Uterus (tissue), 3 donors: ENCODE measurements at regions not wholly inside any gene's neighbourhood (a gene's known extent, or its start where the extent isn't known, plus 50 kb on each side); places are given as distances from the start of the nearest gene placed in this dataset.
"Not testable (repeated sequence)": the region's sequence is repeated elsewhere in the genome, so short reads cannot be mapped to it uniquely, and the experiment has no call there.

ENCODE experiments used
- DNase-seq, 2 donors: peaks; one replicate each; pipeline ENCODE4 v3.0.0-alpha.2; 2019 to 2020
- H3K27ac ChIP-seq, 2 donors: fragments of 200-600 bp; sonication (generic); 1 replicate in 1 of 2; 2 replicates in 1 of 2; pipeline ENCODE4 v1.5.1; 2016 to 2018
- H3K27me3 ChIP-seq, 2 donors: fragments of 200-600 bp; sonication (generic); one replicate each; pipeline ENCODE4 v1.5.1; 2018 to 2019; ENCODE audit warnings: control low read depth in 1 of 2
- H3K36me3 ChIP-seq, 2 donors: fragments of 200-600 bp; sonication (generic); one replicate each; pipeline ENCODE4 v1.5.1; 2019; ENCODE audit warnings: control low read depth in 1 of 2
- H3K4me1 ChIP-seq, 2 donors: fragments of 200-600 bp; sonication (generic); one replicate each; pipeline ENCODE4 v1.5.1; 2018 to 2019; ENCODE audit warnings: control low read depth in 1 of 2
- H3K4me3 ChIP-seq, 2 donors: fragments of 200-600 bp; sonication (generic); 1 replicate in 1 of 2; 2 replicates in 1 of 2; pipeline ENCODE4 v1.5.1; 2018 to 2019; ENCODE audit warnings: mild to moderate bottlenecking in 1 of 2
- H3K9me3 ChIP-seq, 2 donors: fragments of 200-600 bp; sonication (generic); one replicate each; pipeline ENCODE4 v1.5.1; 2019; ENCODE audit warnings: control low read depth in 1 of 2
- CTCF ChIP-seq, 4 experiments: fragments of 200-600 bp in 2 of 4; fragments of 450-650 bp in 2 of 4; sonication (generic) in 2 of 4; IDR thresholded peaks; one replicate each; pipeline ENCODE4 v1.5.1; 2016 to 2019; ENCODE audit warnings: antibody characterized with exemption in 4 of 4, mild to moderate bottlenecking in 2 of 4, moderate library complexity in 1 of 4
- POLR2A ChIP-seq, 2 donors: fragments of 450-650 bp; IDR thresholded peaks; one replicate each; pipeline ENCODE4 v1.6.1; 2016; ENCODE audit warnings: antibody characterized with exemption in 2 of 2, mild to moderate bottlenecking in 1 of 2, moderate library complexity in 1 of 2
- intact Hi-C: fragments of 100-400 bp; cut with DNase I; formaldehyde crosslinking; loops from one replicate; pipeline ENCODE4 v1.15.1; 2023; ENCODE audit warnings: low total_unique reads
- donor health status: DM: yes; HTN: yes; CAD: no.

- no peaks in the 10 kb centered on the region for H3K4me1 ChIP-seq
- no peak overlapping the region for H3K4me3 ChIP-seq
- intact Hi-C loops: no loop called here
- H3K36me3 ChIP-seq: no peaks in the 10 kb centered on the region
- H3K27me3 ChIP-seq: no peaks in the 10 kb centered on the region
- H3K9me3 ChIP-seq: no peaks in the 10 kb centered on the region
- H3K27ac ChIP-seq: no peak overlapping the region
- TF ChIP-seq CTCF (IDR thresholded peaks at IDR 0.05) (no peak), POLR2A (IDR thresholded peaks at IDR 0.05) (no peak)
- DNase-seq: no peak
Measured at GRCh38 chr12:83256562-83256961, 569.9 kb downstream of the TMTC2 start.

GRCh38 chr12:83250866-83251265, 564.2 kb downstream of the TMTC2 start:
- Histone ChIP-seq H3K4me1 (no peaks in the 10 kb centered on the region), H3K27ac (no peak overlapping the region), H3K36me3 (no peaks in the 10 kb centered on the region), H3K27me3 (no peaks in the 10 kb centered on the region), H3K9me3 (no peaks in the 10 kb centered on the region), H3K4me3 (no peak overlapping the region)
- no peak for TF ChIP-seq POLR2A (IDR thresholded peaks at IDR 0.05)
- no peak for TF ChIP-seq CTCF (IDR thresholded peaks at IDR 0.05)
- intact Hi-C loops: no loop called here
- no peak for DNase-seq

- TF ChIP-seq CTCF (IDR thresholded peaks at IDR 0.05) (no peak), POLR2A (IDR thresholded peaks at IDR 0.05) (no peak)
- Histone ChIP-seq H3K36me3 (no peaks in the 10 kb centered on the region), H3K4me1 (no peaks in the 10 kb centered on the region), H3K4me3 (no peak overlapping the region), H3K9me3 (no peaks in the 10 kb centered on the region), H3K27me3 (no peaks in the 10 kb centered on the region), H3K27ac (no peak overlapping the region)
- no peak for DNase-seq
- intact Hi-C loops: no loop called here
Measured at GRCh38 chr12:83245156-83245555, 558.5 kb downstream of the TMTC2 start.

- H3K27ac ChIP-seq: no peak overlapping the region
- no peaks in the 10 kb centered on the region for H3K4me1 ChIP-seq
- DNase-seq: no peak
- intact Hi-C loops: no loop called here
- no peak for TF ChIP-seq CTCF (IDR thresholded peaks at IDR 0.05)
- TF ChIP-seq POLR2A (IDR thresholded peaks at IDR 0.05): no peak
- no peaks in the 10 kb centered on the region for H3K27me3 ChIP-seq
- no peaks in the 10 kb centered on the region for H3K36me3 ChIP-seq
- H3K4me3 ChIP-seq: no peak overlapping the region
- H3K9me3 ChIP-seq: no peaks in the 10 kb centered on the region
Measured at GRCh38 chr12:83244001-83244400, 557.3 kb downstream of the TMTC2 start.

- H3K4me1 ChIP-seq, H3K4me3 ChIP-seq, intact Hi-C loops, H3K27ac ChIP-seq, H3K27me3 ChIP-seq, H3K9me3 ChIP-seq, DNase-seq, H3K36me3 ChIP-seq: not testable (repeated sequence)
Measured at GRCh38 chr12:83233987-83234386, 547.3 kb downstream of the TMTC2 start.

GRCh38 chr12:83226960-83227359, 540.3 kb downstream of the TMTC2 start:
- H3K27me3 ChIP-seq, intact Hi-C loops, H3K36me3 ChIP-seq: not testable (repeated sequence)

More at GRCh38 chr12:83226960-83227359, 540.3 kb downstream of the TMTC2 start:
- not testable (repeated sequence) for DNase-seq, H3K4me3 ChIP-seq, H3K27ac ChIP-seq, H3K4me1 ChIP-seq, H3K9me3 ChIP-seq
